NCI-H345 treated with DMSO at 0.1 percent for 48 hours (cell line): ENCODE measurements at regions not wholly inside any gene's neighbourhood (a gene's known extent, or its start where the extent isn't known, plus 50 kb on each side); places are given as distances from the start of the nearest gene placed in this dataset.

Experiments
- DNase-seq: peaks from one replicate; lab custom pipeline; 2025; ENCODE audit not compliant: unreplicated experiment; lab: John Stamatoyannopoulos, UW

- DNase-seq, result no peak
Measured at GRCh38 chr22:49364398-49364797, 463.3 kb downstream of the BRD1 start.

GRCh38 chr22:49363526-49364230 is 464.0 kb downstream of the BRD1 start:
- no peak for DNase-seq

GRCh38 chr22:49362211-49362839 is 465.3 kb downstream of the BRD1 start:
- DNase-seq, result peak; percentile 35

- DNase-seq, result no peak
Measured at GRCh38 chr22:49361164-49361563, 466.5 kb downstream of the BRD1 start.

GRCh38 chr22:49360746-49361145 is 466.9 kb downstream of the BRD1 start:
- no peak for DNase-seq

- no peak for DNase-seq
Measured at GRCh38 chr22:49359076-49359475, 468.6 kb downstream of the BRD1 start.

GRCh38 chr22:49357661-49358440 is 469.8 kb downstream of the BRD1 start:
- no peak for DNase-seq

GRCh38 chr22:49356428-49356827 is 471.2 kb downstream of the BRD1 start:
- DNase-seq, result no peak

- DNase-seq, result no peak
Measured at GRCh38 chr22:49355211-49355920, 472.3 kb downstream of the BRD1 start.

GRCh38 chr22:49354516-49355210 is 473.0 kb downstream of the BRD1 start:
- no peak for DNase-seq

GRCh38 chr22:49353235-49353634 is 474.4 kb downstream of the BRD1 start:
- DNase-seq, result no peak

- no peak for DNase-seq
Measured at GRCh38 chr22:49352361-49353169, 475.1 kb downstream of the BRD1 start.

GRCh38 chr22:49351761-49352227 is 475.9 kb downstream of the BRD1 start:
- no peak for DNase-seq

GRCh38 chr22:49350441-49351121 is 477.1 kb downstream of the BRD1 start:
- DNase-seq, result no peak

GRCh38 chr22:49349841-49350381 is 477.8 kb downstream of the BRD1 start:
- DNase-seq, result no peak

- no peak for DNase-seq
Measured at GRCh38 chr22:49349181-49349835, 478.4 kb downstream of the BRD1 start.

GRCh38 chr22:49348631-49349030 is 479.0 kb downstream of the BRD1 start:
- no peak for DNase-seq

- DNase-seq, result no peak
Measured at GRCh38 chr22:49347376-49347775, 480.3 kb downstream of the BRD1 start.
